ENCODE measurements at regions not wholly inside any gene's neighbourhood (a gene's known extent, or its start where the extent isn't known, plus 50 kb on each side); places are given as distances from the start of the nearest gene placed in this dataset.

GRCh38 chr10:31170636-31171035 is 139.0 kb upstream of the ZNF438 start:
- Histone ChIP-seq H2AFZ (no peak overlapping the region), H3K27ac (no peak overlapping the region)
- 90% methylated on average over 4 of the region's 4 CpGs for WGBS (ENCODE audit: low lambda C conversion rate, missing lambda C conversion rate)

GRCh38 chr10:31171402-31172083 is 139.9 kb upstream of the ZNF438 start:
- TF ChIP-seq CTCF (IDR thresholded peaks at IDR 0.05; ENCODE audit: poor library complexity) = no peak
- no peak for TF ChIP-seq EZH2 (IDR thresholded peaks at IDR 0.05; ENCODE audit: borderline replicate concordance)
- Histone ChIP-seq H3K4me2 (no peak overlapping the region), H3K9me2 (replicated peaks; ENCODE audit: insufficient read depth) (no peaks in the 10 kb centered on the region), H3K36me3 (replicated peaks; ENCODE audit: insufficient read depth, low read depth) (no peaks in the 10 kb centered on the region), H3K79me2 (no peaks in the 10 kb centered on the region), H2AFZ (no peak overlapping the region), H3K4me1 (ENCODE audit: insufficient read depth) (no peaks in the 10 kb centered on the region), H3K27me3 (no peaks in the 10 kb centered on the region), H4K20me1 (ENCODE audit: insufficient read depth, poor library complexity, severe bottlenecking) (no peaks in the 10 kb centered on the region), H3K9me3 (ENCODE audit: low read depth) (no peaks in the 10 kb centered on the region), H3K27ac (no peak overlapping the region), H3K4me3 (no peak overlapping the region)
- 58% methylated on average over 4 of the region's 4 CpGs for WGBS (ENCODE audit: low lambda C conversion rate, missing lambda C conversion rate)
- no peak for DNase-seq (ENCODE audit: low spot score)

More at GRCh38 chr10:31170636-31171035, 139.0 kb upstream of the ZNF438 start:
- Histone ChIP-seq H3K79me2 (no peaks in the 10 kb centered on the region), H3K4me1 (ENCODE audit: insufficient read depth) (no peaks in the 10 kb centered on the region), H4K20me1 (ENCODE audit: insufficient read depth, poor library complexity, severe bottlenecking) (no peaks in the 10 kb centered on the region), H3K36me3 (replicated peaks; ENCODE audit: insufficient read depth, low read depth) (no peaks in the 10 kb centered on the region), H3K27me3 (no peaks in the 10 kb centered on the region), H3K9me3 (ENCODE audit: low read depth) (no peaks in the 10 kb centered on the region), H3K9me2 (replicated peaks; ENCODE audit: insufficient read depth) (no peaks in the 10 kb centered on the region), H3K4me3 (no peak overlapping the region), H3K4me2 (no peak overlapping the region)
- TF ChIP-seq CTCF (IDR thresholded peaks at IDR 0.05; ENCODE audit: poor library complexity) = no peak
- no peak for TF ChIP-seq EZH2 (IDR thresholded peaks at IDR 0.05; ENCODE audit: borderline replicate concordance)
- TF ChIP-seq EZH2phosphoT487 (IDR thresholded peaks at IDR 0.05; ENCODE audit: low read depth, severe bottlenecking, unreplicated experiment) = no peak
- no peak for DNase-seq (ENCODE audit: low spot score)

GRCh38 chr10:31172925-31173324 is 141.3 kb upstream of the ZNF438 start:
- TF ChIP-seq CTCF (IDR thresholded peaks at IDR 0.05; ENCODE audit: poor library complexity) = no peak
- no peak for TF ChIP-seq EZH2phosphoT487 (IDR thresholded peaks at IDR 0.05; ENCODE audit: low read depth, severe bottlenecking, unreplicated experiment)
- TF ChIP-seq EZH2 (IDR thresholded peaks at IDR 0.05; ENCODE audit: borderline replicate concordance) = no peak
- Histone ChIP-seq H4K20me1 (ENCODE audit: insufficient read depth, poor library complexity, severe bottlenecking) (no peaks in the 10 kb centered on the region), H2AFZ (no peak overlapping the region), H3K27ac (no peak overlapping the region), H3K79me2 (no peaks in the 10 kb centered on the region), H3K4me3 (no peak overlapping the region), H3K4me1 (ENCODE audit: insufficient read depth) (no peaks in the 10 kb centered on the region), H3K27me3 (no peaks in the 10 kb centered on the region), H3K9me3 (ENCODE audit: low read depth) (no peaks in the 10 kb centered on the region), H3K36me3 (replicated peaks; ENCODE audit: insufficient read depth, low read depth) (no peaks in the 10 kb centered on the region), H3K9me2 (replicated peaks; ENCODE audit: insufficient read depth) (no peaks in the 10 kb centered on the region), H3K4me2 (no peak overlapping the region)
- 95% methylated on average over 1 of the region's 1 CpG for WGBS (ENCODE audit: low lambda C conversion rate, missing lambda C conversion rate)
- DNase-seq (ENCODE audit: low spot score) = no peak
